GM18870 (cell line): ENCODE measurements at regions not wholly inside any gene's neighbourhood (a gene's known extent, or its start where the extent isn't known, plus 50 kb on each side); places are given as distances from the start of the nearest gene placed in this dataset.
"Not testable (repeated sequence)": the region's sequence is repeated elsewhere in the genome, so short reads cannot be mapped to it uniquely, and the experiment has no call there.

Experiments
- ATAC-seq: cut with Tn5 transposase; IDR thresholded peaks from one replicate; pipeline ENCODE4 v1.9.1; 2021; ENCODE audit warnings: moderate library complexity; ENCODE audit not compliant: unreplicated experiment

GRCh38 chr3:78497021-78497420, 1270.8 kb downstream of the ROBO1 start:
- no peak for ATAC-seq

GRCh38 chr3:78497767-78498166, 1270.0 kb downstream of the ROBO1 start:
- ATAC-seq = no peak

GRCh38 chr3:78506061-78506460, 1261.7 kb downstream of the ROBO1 start:
- ATAC-seq = no peak

- ATAC-seq = no peak
Measured at GRCh38 chr3:78506581-78507195, 1261.1 kb downstream of the ROBO1 start.

- ATAC-seq = no peak
Measured at GRCh38 chr3:78507196-78507984, 1260.4 kb downstream of the ROBO1 start.

DNA sequence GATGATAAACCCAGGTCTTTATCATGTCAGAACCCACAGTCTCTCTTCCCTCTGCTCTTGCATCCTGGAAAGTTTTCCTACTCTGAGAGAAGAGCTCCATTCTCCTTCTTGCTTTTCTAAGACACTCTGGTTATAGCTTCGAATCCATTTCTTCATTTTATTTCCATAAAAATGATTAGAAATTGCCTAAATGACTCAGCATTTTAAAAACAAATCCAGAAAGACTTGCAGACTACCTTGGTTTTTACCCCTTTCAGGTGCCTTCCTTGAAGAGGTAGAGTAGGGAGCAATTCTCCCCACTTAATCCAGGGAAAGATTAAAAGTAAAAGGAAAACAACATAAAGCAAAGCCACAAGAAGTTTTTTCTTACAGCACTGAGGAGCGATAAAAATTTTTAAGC, 1256.0 kb downstream of the ROBO1 start:
- ATAC-seq = no peak

- not testable (repeated sequence) for ATAC-seq
Measured at GRCh38 chr3:78512786-78513185, 1255.0 kb downstream of the ROBO1 start.

DNA sequence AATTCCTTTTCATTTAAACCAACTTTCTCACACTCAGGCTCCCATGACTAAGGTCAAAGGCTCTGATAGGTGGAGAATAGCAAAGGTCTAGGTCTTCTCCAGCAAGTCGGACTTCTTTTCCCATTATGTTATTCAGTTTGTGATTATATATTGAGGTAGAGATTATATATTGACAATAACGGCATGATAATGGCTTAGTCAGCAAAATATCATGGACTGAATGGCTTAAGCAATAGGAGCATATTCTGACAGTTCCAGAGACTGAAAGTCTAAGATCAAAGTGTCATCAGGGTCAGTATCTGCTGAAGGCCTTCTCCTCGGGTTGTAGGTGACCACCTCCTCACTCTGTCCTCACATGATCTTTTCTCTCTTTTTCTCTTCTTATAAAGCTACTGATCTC, 1251.4 kb downstream of the ROBO1 start:
- ATAC-seq = no peak

- ATAC-seq = no peak
Measured at GRCh38 chr3:78516937-78517336, 1250.9 kb downstream of the ROBO1 start.

DNA sequence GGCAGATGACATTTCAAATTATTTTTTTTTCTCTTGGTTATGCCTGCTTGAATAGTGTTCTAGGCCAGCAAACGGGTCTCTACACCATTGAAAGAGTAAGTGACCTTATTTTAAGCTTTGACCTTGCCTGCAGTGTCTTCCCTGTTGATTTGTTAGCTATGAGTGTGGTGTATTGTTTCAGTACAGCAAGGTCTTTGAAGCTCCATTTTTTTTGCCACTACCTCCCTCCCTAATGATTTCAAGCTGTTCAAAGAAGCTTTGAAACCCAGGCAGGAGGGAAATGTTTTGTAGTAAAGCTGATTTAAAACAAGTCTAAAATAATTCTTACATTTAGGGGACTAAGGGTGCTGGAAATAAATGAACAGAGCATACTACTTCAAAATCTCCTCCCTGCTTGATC, 1249.8 kb downstream of the ROBO1 start:
- no peak for ATAC-seq

GRCh38 chr3:78519281-78519680, 1248.5 kb downstream of the ROBO1 start:
- no peak for ATAC-seq

- no peak for ATAC-seq
Measured at GRCh38 chr3:78529601-78530000, 1238.2 kb downstream of the ROBO1 start.

GRCh38 chr3:78540485-78540884, 1227.3 kb downstream of the ROBO1 start:
- no peak for ATAC-seq

- no peak for ATAC-seq
Measured at GRCh38 chr3:78545827-78546226, 1222.0 kb downstream of the ROBO1 start.
